ENCODE measurements at regions not wholly inside any gene's neighbourhood (a gene's known extent, or its start where the extent isn't known, plus 50 kb on each side); places are given as distances from the start of the nearest gene placed in this dataset.
"Not testable (repeated sequence)": the region's sequence is repeated elsewhere in the genome, so short reads cannot be mapped to it uniquely, and the experiment has no call there.

- DNase-seq = no peak
Measured at GRCh38 chr12:17695495-17695894, 394.5 kb downstream of the RERGL start.

- DNase-seq = peak; percentile 5
Measured at GRCh38 chr12:17691369-17691768, 398.6 kb downstream of the RERGL start.

DNA sequence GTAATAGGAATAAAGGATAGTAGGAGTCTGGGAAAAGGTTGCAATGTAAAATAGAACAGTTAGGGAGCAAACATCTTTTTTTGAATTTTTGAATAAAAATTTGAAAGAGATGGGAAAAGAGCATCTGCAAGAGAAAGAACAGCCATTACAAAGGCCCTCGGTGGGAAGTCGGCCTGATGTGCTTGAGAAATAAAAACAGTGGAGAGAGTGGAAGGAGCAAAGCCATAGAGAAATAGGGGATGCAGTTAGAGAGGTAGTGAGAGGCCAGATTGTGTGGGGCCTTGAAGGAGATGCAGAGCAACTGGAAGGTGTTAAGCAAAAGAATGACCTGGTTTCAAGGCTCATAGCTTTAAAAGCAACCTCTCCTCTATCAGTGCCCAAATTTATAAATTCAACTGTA lies 409.8 kb downstream of the RERGL start:
- DNase-seq = no peak

DNA sequence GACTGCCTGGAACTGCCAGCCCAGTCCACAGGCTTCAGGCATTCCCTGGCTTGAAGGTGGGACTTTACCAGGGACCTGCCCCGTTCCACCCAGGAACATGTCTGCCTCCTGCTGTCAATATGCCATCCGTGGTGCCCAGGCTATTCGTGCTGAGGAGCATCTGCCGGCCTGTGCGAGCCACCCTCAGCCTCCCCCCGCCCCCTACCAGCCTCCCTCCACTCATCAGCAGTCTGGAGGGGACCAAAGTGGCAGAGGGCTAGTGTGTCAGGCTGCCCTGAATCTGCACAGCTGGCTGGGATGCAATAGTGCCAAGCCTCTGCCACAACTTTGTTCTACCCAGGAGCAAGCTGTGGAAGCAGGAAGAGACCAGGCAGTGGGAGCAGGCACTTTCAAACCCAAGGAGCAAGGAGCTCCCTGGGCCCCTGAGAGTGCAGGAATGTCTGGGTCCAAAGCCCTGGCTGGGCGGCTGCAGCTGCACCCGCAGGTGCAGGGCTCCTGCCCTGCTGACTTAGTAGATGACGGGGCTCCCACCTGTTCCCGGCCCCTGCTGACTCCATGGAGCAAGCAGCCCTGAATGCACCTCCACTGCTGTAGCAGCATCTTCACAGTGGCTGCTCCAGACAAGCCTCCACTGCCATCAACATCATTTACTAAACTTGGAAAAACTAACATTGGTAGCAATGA lies 423.2 kb downstream of the RERGL start:
- DNase-seq = no peak

DNA sequence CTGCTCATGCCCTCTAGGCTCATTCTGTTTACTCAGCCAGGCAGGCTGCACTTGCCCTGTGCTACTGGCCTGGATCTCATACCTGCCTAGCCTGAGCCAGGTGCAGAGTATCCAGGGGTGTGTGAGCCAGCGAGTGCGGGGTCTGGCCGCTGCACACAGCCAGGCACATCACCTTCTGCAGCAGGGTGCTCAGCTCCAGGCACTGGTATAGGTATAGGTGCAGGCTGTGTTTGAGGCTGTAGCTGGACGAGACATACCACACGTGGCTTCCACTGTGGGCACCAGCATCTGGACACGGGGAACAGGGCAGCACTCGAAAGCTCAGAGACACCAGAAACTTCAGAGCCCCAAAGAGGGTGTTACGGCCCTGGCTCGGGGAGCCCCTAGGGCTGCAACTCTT lies 424.2 kb downstream of the RERGL start:
- no peak for DNase-seq

- DNase-seq = peak; percentile 20
Measured at GRCh38 chr12:17661250-17661649, 428.7 kb downstream of the RERGL start.

DNA sequence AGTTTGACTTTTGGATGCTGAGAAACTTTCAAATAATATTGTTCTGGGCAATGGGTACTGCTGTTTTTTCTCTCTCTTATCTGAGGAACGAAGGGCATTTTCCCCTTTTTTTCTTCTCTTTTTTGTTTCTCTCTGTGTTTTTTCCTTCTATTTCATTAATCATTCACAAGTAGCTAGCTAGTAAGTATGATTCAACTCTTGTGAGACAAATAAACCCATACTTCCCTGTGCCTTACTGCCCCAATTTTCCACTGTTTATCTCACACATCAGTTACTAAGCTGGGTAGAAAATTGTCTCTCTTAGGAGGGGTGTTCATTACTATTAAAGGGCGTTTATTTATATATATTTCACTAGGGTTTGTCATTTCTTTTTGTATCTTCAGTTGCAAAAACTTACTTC lies 437.6 kb downstream of the RERGL start:
- DNase-seq = no peak

GRCh38 chr12:17642340-17642650 lies 447.7 kb downstream of the RERGL start:
- no peak for DNase-seq

GRCh38 chr12:17640615-17641014 lies 449.4 kb downstream of the RERGL start:
- no peak for DNase-seq

DNA sequence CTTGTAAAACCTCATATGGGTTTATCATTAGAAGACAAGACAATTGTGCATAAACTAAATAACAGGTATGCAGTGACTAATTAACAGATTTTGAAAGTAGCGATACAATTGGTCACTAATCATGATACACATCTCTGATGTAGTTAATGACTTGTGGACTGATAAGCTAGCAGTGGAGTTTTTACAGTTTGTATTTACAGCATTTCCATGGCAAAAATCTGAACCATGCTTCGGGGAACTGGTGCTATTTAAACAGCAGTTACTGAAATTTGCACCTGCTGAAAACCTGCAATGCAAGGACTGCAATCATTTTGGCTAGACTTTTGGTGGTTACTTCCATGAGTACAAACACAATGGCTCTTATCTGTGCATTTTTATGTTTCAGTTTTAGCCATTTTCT lies 471.2 kb downstream of the RERGL start:
- no peak for DNase-seq

GRCh38 chr12:17609701-17610100 lies 480.3 kb downstream of the RERGL start:
- DNase-seq = no peak

DNA sequence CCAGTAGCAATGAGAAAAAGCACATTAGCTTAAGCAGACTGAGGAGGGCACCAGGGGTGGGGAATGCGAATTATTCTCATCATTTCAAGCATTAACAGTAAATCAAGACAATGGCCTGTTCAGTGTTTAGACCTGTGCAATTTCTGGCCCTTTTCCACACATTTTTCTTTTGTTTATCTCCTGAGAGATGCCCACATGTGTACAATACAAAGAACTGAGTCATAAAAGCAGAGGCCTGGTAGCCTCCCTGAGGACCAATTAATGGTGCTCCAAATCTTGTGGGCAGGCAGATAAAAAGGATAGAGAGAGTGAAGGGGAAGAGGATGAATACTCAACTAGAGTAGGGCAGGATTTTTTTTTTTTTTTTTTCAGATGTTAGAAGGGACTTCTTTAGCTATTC lies 480.8 kb downstream of the RERGL start:
- no peak for DNase-seq

GRCh38 chr12:17595111-17595510 lies 494.9 kb downstream of the RERGL start:
- no peak for DNase-seq

GRCh38 chr12:17593715-17594406 lies 496.1 kb downstream of the RERGL start:
- DNase-seq = no peak

DNA sequence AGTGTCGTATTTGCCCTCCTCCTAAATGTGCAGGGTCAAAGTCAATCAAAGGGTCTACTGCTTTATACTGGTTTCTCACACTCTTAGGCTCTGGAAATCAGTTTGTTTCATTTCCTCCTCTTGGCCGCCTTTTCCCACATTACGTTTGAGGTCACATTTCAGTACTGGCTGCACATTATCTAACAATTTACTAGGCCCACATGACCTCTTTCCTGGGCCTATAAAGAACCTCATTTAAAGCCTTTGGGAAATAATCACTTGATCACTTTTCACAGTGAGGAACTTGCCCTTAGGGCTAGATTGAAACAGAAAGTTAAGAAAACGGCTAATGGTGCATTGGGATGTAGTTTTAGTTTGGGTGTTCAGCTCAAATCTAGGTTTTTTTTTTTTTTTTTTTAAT lies 497.5 kb downstream of the RERGL start:
- DNase-seq = peak; percentile 65

DNA sequence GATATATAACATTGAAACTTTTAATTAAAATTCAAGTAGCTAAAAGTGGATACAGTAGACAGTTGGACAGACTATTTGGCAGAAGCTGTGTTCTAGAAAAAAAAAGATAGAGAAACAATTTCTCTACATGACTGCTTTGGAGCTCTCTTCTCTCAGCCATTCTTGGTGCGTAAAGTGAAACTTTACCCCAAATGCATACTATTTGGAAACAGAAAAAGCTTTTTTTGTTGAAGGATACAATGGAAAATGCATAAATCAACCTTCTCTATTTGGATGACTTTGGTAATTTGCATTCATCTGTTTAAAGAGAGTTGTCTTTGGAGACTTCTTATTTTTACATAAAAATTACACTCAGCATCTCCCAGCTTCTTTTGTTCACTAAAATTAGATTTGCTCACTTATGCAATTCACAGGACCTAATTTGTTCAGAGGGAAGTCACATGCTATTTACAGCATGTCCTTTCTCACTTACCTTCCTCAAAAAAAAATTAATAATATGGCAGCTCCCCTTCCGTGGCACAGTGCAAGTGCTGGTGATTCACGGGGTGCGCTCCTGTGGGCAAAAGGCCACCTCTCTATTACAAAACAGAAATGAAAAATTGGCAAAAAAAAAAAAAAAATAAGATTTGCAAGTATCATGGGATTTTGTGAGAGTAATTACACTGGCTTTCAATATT lies 498.9 kb downstream of the RERGL start:
- no peak for DNase-seq

GRCh38 chr12:17588968-17589367 lies 501.0 kb downstream of the RERGL start:
- DNase-seq = peak; percentile 83

DNA sequence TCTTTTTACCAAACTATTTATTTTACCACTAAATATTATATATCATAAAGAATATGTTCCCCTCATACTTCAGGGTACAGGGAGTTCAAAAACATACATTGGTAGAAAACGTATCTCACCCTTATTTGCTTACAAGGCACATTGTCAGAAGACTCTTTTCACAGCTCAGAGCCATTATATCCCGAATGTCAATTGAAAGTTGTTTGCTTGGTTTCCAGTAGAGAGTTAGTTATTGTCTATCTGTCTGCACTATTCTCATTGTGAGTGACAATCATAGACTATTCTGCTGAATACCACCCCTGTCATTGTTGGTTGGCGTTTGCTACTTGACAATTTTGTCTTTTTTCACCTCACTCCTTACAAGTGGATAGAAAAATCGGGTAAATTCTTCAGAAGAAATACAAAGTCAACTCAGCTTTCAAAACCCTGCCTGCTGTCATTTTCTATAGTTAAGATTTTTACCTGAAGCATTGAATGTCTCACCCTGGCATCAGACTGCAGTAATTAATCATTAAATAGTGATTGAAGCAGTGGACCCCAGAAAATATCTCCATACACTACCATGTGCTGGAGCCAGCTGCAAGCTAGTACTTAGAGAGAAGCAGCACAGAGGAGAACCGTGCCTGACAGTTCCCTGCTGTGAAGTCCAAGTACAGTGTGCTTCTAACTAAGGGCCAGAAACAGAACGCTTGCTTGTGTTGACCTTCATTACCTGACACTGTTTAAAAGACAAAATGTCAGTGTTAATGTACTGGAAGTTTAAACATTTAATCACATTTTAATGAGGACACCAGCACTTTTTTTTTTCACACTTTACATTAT lies 510.6 kb downstream of the RERGL start:
- peak; percentile 38 for DNase-seq

DNA sequence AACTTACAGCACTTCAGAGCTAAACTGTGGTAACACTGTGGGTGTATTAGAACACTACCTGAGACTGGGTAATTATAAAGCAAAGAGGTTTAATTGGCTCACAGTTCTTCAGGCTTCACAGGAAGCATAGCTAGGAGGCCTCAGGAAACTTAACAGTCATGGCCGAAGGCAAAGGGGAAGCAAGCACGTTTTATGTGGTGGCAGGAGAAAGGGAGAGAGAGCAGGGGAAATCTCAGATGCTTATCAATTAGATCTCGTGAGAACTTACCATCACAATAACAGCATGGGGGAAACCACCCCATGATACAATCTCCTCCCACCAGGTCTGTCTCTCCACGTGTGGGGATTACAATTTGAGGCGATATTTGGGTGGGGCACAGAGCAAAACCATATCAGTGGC lies 512.6 kb downstream of the RERGL start:
- no peak for DNase-seq

DNA sequence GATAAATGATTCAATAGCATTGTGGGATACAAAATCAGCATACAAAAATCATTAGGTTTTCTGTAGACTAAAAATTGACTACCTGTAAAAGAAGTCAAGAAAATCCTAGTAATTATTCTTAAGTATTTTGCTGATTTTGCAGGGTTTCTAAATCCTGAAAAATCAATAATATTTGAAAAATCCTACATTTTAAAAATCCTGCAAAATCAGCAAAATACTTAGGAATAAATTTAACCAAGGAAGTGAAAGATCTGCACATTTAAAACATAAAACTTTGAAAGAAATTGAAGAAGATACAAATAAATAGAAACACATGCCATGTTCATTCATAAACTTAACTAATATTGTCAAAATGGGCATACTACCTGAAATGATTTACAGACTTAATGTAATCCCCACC lies 517.7 kb downstream of the RERGL start:
- no peak for DNase-seq

DNA sequence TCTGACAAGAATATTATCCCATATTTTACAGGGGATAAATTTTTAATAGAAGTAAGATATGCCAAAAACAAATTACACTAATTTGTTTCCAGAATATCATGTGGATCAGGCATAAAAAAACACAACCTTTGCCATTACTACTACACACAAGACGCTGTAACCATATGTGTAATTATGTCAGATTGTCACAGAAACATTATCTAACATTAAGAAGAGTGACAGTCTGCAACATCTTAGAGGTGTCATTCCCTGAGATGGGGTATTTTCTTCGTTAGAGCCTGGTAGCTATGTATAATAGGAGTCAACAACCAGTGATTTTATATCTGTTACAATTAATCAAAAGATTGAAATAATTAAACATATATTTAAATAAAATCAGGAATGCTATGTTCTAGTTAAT lies 518.9 kb downstream of the RERGL start:
- DNase-seq = no peak

- DNase-seq = not testable (repeated sequence)
Measured at GRCh38 chr12:17564630-17565029, 525.4 kb downstream of the RERGL start.

DNA sequence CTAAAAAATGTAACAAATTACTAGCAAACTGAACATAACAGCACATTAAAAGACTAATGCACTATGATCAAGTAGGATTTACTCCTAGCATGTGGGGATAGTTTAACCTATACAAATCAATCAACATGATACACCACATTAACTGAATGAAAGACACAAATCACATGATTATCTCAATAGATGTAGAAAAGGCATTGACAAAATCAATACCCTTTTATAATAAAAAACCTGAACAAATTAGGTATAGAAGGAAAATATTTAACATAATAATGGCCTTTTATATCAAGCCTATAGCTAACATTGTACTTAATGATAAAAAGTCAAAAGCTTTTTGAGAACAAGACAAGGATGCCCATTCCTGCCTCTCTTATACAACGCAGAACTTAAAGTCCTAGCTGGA lies 540.0 kb downstream of the RERGL start:
- DNase-seq = no peak

DNA sequence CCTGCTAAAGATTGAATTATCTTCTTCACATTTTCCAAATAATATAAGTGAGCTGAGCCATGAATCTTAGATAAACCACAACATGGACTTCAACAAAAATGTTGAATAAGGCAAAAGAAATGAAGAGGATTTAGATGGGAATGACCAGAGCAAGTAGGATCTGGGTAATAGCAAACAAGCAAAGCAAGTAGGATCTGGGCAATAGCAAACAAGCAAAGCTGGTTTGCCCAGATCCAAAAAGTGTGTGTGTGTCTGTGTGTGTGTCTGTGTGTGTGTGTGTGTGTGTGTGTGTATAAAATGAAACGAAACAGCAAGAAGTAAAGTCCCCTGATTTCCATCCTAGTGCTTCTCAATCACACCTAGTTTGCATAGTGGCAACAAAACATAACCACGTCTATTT lies 549.1 kb downstream of the RERGL start:
- DNase-seq = no peak
